Upper lobe of left lung (tissue), 4 donors: ENCODE measurements at regions not wholly inside any gene's neighbourhood (a gene's known extent, or its start where the extent isn't known, plus 50 kb on each side); places are given as distances from the start of the nearest gene placed in this dataset.

ENCODE experiments used
- CTCF ChIP-seq, 6 experiments: fragments of 450-650 bp in 4 of 6; fragments of 200-600 bp in 2 of 6; sonication (generic) in 2 of 6; IDR thresholded peaks; one replicate each; pipeline ENCODE4 v1.5.1; 2016 to 2019; ENCODE audit warnings: antibody characterized with exemption in 6 of 6
- POLR2AphosphoS5 ChIP-seq, 2 donors: sonication (generic); formaldehyde crosslinking; IDR thresholded peaks; one replicate each; pipeline ENCODE4 v1.5.1; 2017; ENCODE audit warnings: antibody characterized with exemption in 2 of 2

GRCh38 chr9:87206064-87206661 is 258.9 kb upstream of the GAS1 start:
- TF ChIP-seq CTCF (IDR thresholded peaks at IDR 0.05) (no peak), POLR2AphosphoS5 (IDR thresholded peaks at IDR 0.05) (no peak)
